HCT116 (cell line): ENCODE measurements at regions not wholly inside any gene's neighbourhood (a gene's known extent, or its start where the extent isn't known, plus 50 kb on each side); places are given as distances from the start of the nearest gene placed in this dataset.
A peak's percentile ranks its signal among the peaks of the same experiment; 100 is the strongest.

Source experiments
- ATAC-seq: fragments of 200-7000 bp; cut with Tn5 transposase; 2 replicates; pipeline ENCODE4 v1.9.1; 2020; ENCODE audit warnings: mild to moderate bottlenecking, moderate library complexity
- BruUV-seq: library from RNA; stranded (reverse); fragments of 400-500 nt; replicated peaks from 2 replicates; lab custom pipeline; 2021; lab: Mats Ljungman, UMichigan
- CTCF ChIA-PET: fragments of 300-600 bp; sonication (Branson Sonifier 250); formaldehyde crosslinking; loops from one replicate; lab custom pipeline; 2021; ENCODE audit warnings: antibody characterized with exemption; lab: Charles Lee
- POLR2A ChIA-PET: fragments of 300-600, 350-600 bp; sonication (Branson Sonifier 250); formaldehyde crosslinking; loops from one replicate; lab custom pipeline; 2021; ENCODE audit warnings: antibody characterized with exemption; lab: Charles Lee
- RAD21 ChIA-PET, 2 experiments: fragments of 300-600 bp; sonication (Branson Sonifier 250); formaldehyde crosslinking; loops; one replicate each; lab custom pipeline; 2023; ENCODE audit warnings: low total read pairs in 2 of 2; ENCODE audit not compliant: uncharacterized antibody in 2 of 2, unreplicated experiment in 2 of 2, low non-redundant PET in 1 of 2; lab: Charles Lee
- DNase-seq: peaks from one replicate; pipeline ENCODE4 v3.0.0-alpha.2; 2010; ENCODE audit warnings: low read depth, low spot score
- H2AFZ ChIP-seq: fragments of 200-600 bp; shearing (Covaris generic), sonication (generic); 2 replicates; pipeline ENCODE4 v1.6.1; 2017; ENCODE audit warnings: low read depth, mixed run types, mixed read lengths, antibody characterized with exemption, low read length; ENCODE audit not compliant: poor library complexity, severe bottlenecking
- H3K27ac ChIP-seq: 2 replicates; pipeline ENCODE4 v1.5.1; 2012; ENCODE audit warnings: low read depth, low read length
- H3K27me3 ChIP-seq: fragments of 200-600 bp; sonication (generic); 2 replicates; pipeline ENCODE4 v1.6.1; 2016; ENCODE audit warnings: mixed run types, low read length, mixed read lengths; ENCODE audit not compliant: insufficient read depth
- H3K36me3 ChIP-seq, 2 experiments: fragments of 200-500 bp in 1 of 2; fragments of 200-600 bp in 1 of 2; sonication (Bioruptor generic) in 1 of 2; sonication (generic) in 1 of 2; 2 replicates each; pipeline versions ENCODE4 v1.5.1 to v1.6.1; 2014 to 2016; ENCODE audit warnings: low read length in 2 of 2, inconsistent platforms in 1 of 2, mixed read lengths in 1 of 2, mixed run types in 1 of 2; ENCODE audit not compliant: insufficient read depth in 2 of 2, control insufficient read depth in 1 of 2
- H3K4me1 ChIP-seq, 2 experiments: fragments of 200-600 bp in 1 of 2; sonication (generic) in 1 of 2; 2 replicates each; pipeline versions ENCODE4 v1.5.1 to v1.6.1; 2012 to 2017; ENCODE audit warnings: low read length in 2 of 2, inconsistent platforms in 1 of 2, mild to moderate bottlenecking in 1 of 2, mixed read lengths in 1 of 2, mixed run types in 1 of 2, moderate library complexity in 1 of 2; ENCODE audit not compliant: insufficient read depth in 2 of 2, control insufficient read depth in 1 of 2
- H3K4me2 ChIP-seq: fragments of 200-600 bp; sonication (generic); 2 replicates; pipeline ENCODE4 v1.6.1; 2017; ENCODE audit warnings: mixed run types, low read length, mixed read lengths
- H3K4me3 ChIP-seq, 2 experiments: fragments of 200-600 bp in 1 of 2; sonication (generic) in 1 of 2; replicated peaks in 1 of 2; 2 replicates each; pipeline ENCODE4 v1.5.1; 2011 to 2016; ENCODE audit warnings: low read length in 2 of 2, control low read depth in 1 of 2, low read depth in 1 of 2, mild to moderate bottlenecking in 1 of 2, mixed read lengths in 1 of 2, mixed run types in 1 of 2
- H3K79me2 ChIP-seq: fragments of 200-600 bp; sonication (generic); 2 replicates; pipeline ENCODE4 v1.6.1; 2017; ENCODE audit warnings: mild to moderate bottlenecking, mixed run types, low read length, moderate library complexity, mixed read lengths; ENCODE audit not compliant: insufficient read depth
- H3K9ac ChIP-seq: fragments of 200-600 bp; sonication (generic); 2 replicates; pipeline ENCODE4 v1.6.1; 2016; ENCODE audit warnings: low read length, mixed read lengths
- H3K9me2 ChIP-seq: fragments of 200-600 bp; sonication (generic), shearing (Covaris generic); 2 replicates; pipeline ENCODE4 v1.6.1; 2017; ENCODE audit warnings: mixed run types, mild to moderate bottlenecking, moderate library complexity; ENCODE audit not compliant: insufficient read depth
- H3K9me3 ChIP-seq, 2 experiments: fragments of 200-500 bp in 1 of 2; fragments of 200-600 bp in 1 of 2; sonication (Bioruptor generic) in 1 of 2; sonication (generic) in 1 of 2; 2 replicates each; pipeline ENCODE4 v1.6.1; 2014 to 2017; ENCODE audit warnings: low read length in 2 of 2, mixed read lengths in 2 of 2, inconsistent platforms in 1 of 2, low read depth in 1 of 2, mild to moderate bottlenecking in 1 of 2, mixed run types in 1 of 2, moderate library complexity in 1 of 2; ENCODE audit not compliant: control insufficient read depth in 1 of 2, insufficient read depth in 1 of 2
- H4K20me1 ChIP-seq: fragments of 200-600 bp; sonication (generic), shearing (Covaris generic); 2 replicates; pipeline ENCODE4 v1.6.1; 2017; ENCODE audit warnings: mixed run types, mild to moderate bottlenecking, moderate library complexity; ENCODE audit not compliant: insufficient read depth
- CEBPB ChIP-seq: IDR thresholded peaks from 2 replicates; pipeline ENCODE4 v1.6.1; 2012; ENCODE audit warnings: low read depth
- EGR1 ChIP-seq: IDR thresholded peaks from 2 replicates; pipeline ENCODE4 v1.6.1; 2012; ENCODE audit warnings: low read depth
- EZH2 ChIP-seq: fragments of 200-600 bp; sonication (generic); IDR thresholded peaks from 2 replicates; pipeline ENCODE4 v1.6.1; 2017; ENCODE audit warnings: antibody characterized with exemption, mixed run types
- EZH2phosphoT487 ChIP-seq: fragments of 200-600 bp; IDR thresholded peaks from 2 replicates; pipeline ENCODE4 v1.6.1; 2018; ENCODE audit warnings: antibody characterized with exemption, borderline replicate concordance
- FOSL1 ChIP-seq: IDR thresholded peaks from 2 replicates; pipeline ENCODE4 v1.6.1; 2012; ENCODE audit warnings: low read depth
- JUND ChIP-seq: IDR thresholded peaks from 2 replicates; pipeline ENCODE4 v1.6.1; 2012
- POLR2AphosphoS5 ChIP-seq: IDR thresholded peaks from 2 replicates; pipeline ENCODE4 v1.6.1; 2011; ENCODE audit warnings: mild to moderate bottlenecking, low read depth, low read length, moderate library complexity
- RAD21 ChIP-seq: IDR thresholded peaks from 2 replicates; pipeline ENCODE4 v1.6.1; 2012; ENCODE audit warnings: low read depth, mild to moderate bottlenecking
- SP1 ChIP-seq: IDR thresholded peaks from 2 replicates; pipeline ENCODE4 v1.6.1; 2012; ENCODE audit warnings: low read depth
- SRF ChIP-seq: IDR thresholded peaks from 2 replicates; pipeline ENCODE4 v1.6.1; 2012; ENCODE audit warnings: low read depth
- YY1 ChIP-seq: IDR thresholded peaks from 2 replicates; pipeline ENCODE4 v1.6.1; 2011; ENCODE audit warnings: low read length, low read depth, moderate library complexity, mild to moderate bottlenecking; ENCODE audit not compliant: insufficient replicate concordance; ENCODE audit errors: extremely low read depth
- ZFX ChIP-seq: fragments of 450-650 bp; IDR thresholded peaks from 2 replicates; pipeline ENCODE4 v1.6.1; 2017
- ZNF274 ChIP-seq: fragments of 200-500 bp; sonication (Bioruptor generic); IDR thresholded peaks from 2 replicates; pipeline ENCODE4 v1.6.1; 2014; ENCODE audit warnings: mild to moderate bottlenecking, low read depth, low read length, inconsistent platforms
- intact Hi-C: fragments of 100-400 bp; cut with micrococcal nuclease; formaldehyde crosslinking; loops from 2 replicates; pipeline ENCODE4 v1.10.0; 2022
- TF ChIP-seq, protein P1 (sequence below), 3 experiments: fragments of 200-600 bp in 1 of 3; sonication (generic) in 1 of 3; IDR thresholded peaks in 2 of 3; conservative IDR thresholded peaks in 1 of 3; 2 replicates each; pipeline ENCODE4 v1.5.1; 2012 to 2017; ENCODE audit warnings: low read depth in 2 of 3, low read length in 2 of 3, antibody characterized with exemption in 1 of 3, borderline replicate concordance in 1 of 3, control low read depth in 1 of 3, mild to moderate bottlenecking in 1 of 3, mixed read lengths in 1 of 3, mixed run types in 1 of 3, moderate library complexity in 1 of 3; ENCODE audit not compliant: insufficient read depth in 1 of 3
- TF ChIP-seq, protein P2 (sequence below): IDR thresholded peaks from 2 replicates; pipeline ENCODE4 v1.6.1; 2012; ENCODE audit warnings: low read depth
- TF ChIP-seq, protein P3 (sequence below): IDR thresholded peaks from 2 replicates; pipeline ENCODE4 v1.6.1; 2012
- TF ChIP-seq, protein P4 (sequence below): IDR thresholded peaks from 2 replicates; pipeline ENCODE4 v1.6.1; 2012

DNA sequence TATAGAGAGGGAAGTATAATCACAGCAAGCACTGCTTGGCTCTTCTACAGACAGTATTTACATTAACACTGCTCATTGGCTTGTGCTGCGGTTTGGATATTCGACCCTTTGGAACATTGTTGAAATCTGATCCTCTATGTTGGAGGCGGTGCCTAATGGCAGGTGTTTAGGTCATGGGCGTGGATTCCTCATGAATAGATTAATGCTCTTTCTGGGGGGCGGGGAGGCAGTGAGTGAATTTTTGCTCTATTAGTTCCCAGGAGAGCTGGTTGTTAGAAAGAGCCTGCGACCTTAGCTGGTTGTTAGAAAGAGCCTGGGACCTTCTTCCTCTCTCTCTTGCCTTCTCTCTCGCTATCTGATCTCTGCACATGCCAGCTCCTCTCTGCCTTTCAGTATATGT is 77.3 kb upstream of the SVIL start:
- Histone ChIP-seq H3K36me3 (no peaks in the 10 kb centered on the region), H3K4me3 (no peak overlapping the region), H3K9ac (no peak overlapping the region), H3K27ac (no peak overlapping the region), H3K9me2 (no peaks in the 10 kb centered on the region), H3K27me3 (no peaks in the 10 kb centered on the region), H4K20me1 (peaks cover 7% of the 10 kb centered on the region; the same call in 1 of the 2 replicates), H3K9me3 (no peaks in the 10 kb centered on the region), H2AFZ (no peak overlapping the region), H3K4me1 (peaks cover 21 to 54% of the 10 kb centered on the region in 2 experiments)
- no TSS peak for BruUV-seq
- ChIA-PET POLR2A (no interaction called here), RAD21 (no interaction called here)
- intact Hi-C loops = no loop called here
- no peak for DNase-seq
- no peak for TF ChIP-seq ZNF274
- TF ChIP-seq POLR2AphosphoS5 = no peak
- no peak for TF ChIP-seq CEBPB
- TF ChIP-seq, all 23 proteins: peak for 0
- H3K79me2 ChIP-seq = peaks cover 37% of the 10 kb centered on the region
- H3K4me2 ChIP-seq = no peak overlapping the region
- ATAC-seq = peak; percentile 41; the same call in 1 of the 2 replicates
- CTCF ChIA-PET = no interaction called here

DNA sequence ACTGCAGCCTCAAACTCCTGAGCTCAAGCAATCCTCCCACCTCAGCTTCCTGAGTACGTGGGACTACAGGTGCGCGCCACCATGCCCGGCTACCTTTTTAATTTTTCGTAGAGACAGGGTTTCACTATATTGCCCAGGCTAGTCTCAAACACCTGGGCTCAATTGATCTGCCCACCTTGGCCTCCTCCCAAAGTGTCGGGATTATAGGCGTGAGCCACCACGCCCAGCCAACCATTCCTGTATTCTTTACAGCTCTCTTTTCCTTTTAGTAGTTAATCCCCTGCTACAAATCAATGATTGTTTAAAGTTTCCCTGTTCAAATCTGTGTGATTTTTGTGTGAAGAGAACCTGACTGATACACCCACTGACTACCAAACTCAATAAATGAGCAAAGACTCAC is 75.4 kb upstream of the SVIL start:
- no peak for DNase-seq
- Histone ChIP-seq H3K27me3 (no peaks in the 10 kb centered on the region), H3K36me3 (no peaks in the 10 kb centered on the region), H3K9me2 (no peaks in the 10 kb centered on the region), H2AFZ (no peak overlapping the region), H3K27ac (no peak overlapping the region), H3K4me1 (peaks cover 14 to 36% of the 10 kb centered on the region in 2 experiments), H4K20me1 (peaks cover 4% of the 10 kb centered on the region; the same call in 1 of the 2 replicates), H3K9me3 (no peaks in the 10 kb centered on the region), H3K4me2 (no peak overlapping the region), H3K4me3 (no peak overlapping the region), H3K9ac (no peak overlapping the region), H3K79me2 (peaks cover 20% of the 10 kb centered on the region)
- intact Hi-C loops = no loop called here
- ChIA-PET POLR2A (no interaction called here), CTCF (no interaction called here), RAD21 (no interaction called here)
- BruUV-seq = no TSS peak
- no peak for ATAC-seq
- TF ChIP-seq CEBPB (no peak), JUND (no peak), POLR2AphosphoS5 (no peak), FOSL1 (no peak), EZH2phosphoT487 (no peak), ZFX (no peak), ZNF274 (no peak), RAD21 (no peak), EGR1 (no peak), EZH2 (no peak), SP1 (no peak), YY1 (no peak), SRF (no peak)
- TF ChIP-seq, protein P1, sequence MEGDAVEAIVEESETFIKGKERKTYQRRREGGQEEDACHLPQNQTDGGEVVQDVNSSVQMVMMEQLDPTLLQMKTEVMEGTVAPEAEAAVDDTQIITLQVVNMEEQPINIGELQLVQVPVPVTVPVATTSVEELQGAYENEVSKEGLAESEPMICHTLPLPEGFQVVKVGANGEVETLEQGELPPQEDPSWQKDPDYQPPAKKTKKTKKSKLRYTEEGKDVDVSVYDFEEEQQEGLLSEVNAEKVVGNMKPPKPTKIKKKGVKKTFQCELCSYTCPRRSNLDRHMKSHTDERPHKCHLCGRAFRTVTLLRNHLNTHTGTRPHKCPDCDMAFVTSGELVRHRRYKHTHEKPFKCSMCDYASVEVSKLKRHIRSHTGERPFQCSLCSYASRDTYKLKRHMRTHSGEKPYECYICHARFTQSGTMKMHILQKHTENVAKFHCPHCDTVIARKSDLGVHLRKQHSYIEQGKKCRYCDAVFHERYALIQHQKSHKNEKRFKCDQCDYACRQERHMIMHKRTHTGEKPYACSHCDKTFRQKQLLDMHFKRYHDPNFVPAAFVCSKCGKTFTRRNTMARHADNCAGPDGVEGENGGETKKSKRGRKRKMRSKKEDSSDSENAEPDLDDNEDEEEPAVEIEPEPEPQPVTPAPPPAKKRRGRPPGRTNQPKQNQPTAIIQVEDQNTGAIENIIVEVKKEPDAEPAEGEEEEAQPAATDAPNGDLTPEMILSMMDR (IDR thresholded peaks at IDR 0.05 in 2 of 3, conservative IDR thresholded peaks at IDR 0.05 in 1 of 3; ENCODE audit: borderline replicate concordance in 1 of 3, insufficient read depth in 1 of 3, low read depth in 2 of 3, low read length in 2 of 3) = no peak
- TF ChIP-seq, protein P2, sequence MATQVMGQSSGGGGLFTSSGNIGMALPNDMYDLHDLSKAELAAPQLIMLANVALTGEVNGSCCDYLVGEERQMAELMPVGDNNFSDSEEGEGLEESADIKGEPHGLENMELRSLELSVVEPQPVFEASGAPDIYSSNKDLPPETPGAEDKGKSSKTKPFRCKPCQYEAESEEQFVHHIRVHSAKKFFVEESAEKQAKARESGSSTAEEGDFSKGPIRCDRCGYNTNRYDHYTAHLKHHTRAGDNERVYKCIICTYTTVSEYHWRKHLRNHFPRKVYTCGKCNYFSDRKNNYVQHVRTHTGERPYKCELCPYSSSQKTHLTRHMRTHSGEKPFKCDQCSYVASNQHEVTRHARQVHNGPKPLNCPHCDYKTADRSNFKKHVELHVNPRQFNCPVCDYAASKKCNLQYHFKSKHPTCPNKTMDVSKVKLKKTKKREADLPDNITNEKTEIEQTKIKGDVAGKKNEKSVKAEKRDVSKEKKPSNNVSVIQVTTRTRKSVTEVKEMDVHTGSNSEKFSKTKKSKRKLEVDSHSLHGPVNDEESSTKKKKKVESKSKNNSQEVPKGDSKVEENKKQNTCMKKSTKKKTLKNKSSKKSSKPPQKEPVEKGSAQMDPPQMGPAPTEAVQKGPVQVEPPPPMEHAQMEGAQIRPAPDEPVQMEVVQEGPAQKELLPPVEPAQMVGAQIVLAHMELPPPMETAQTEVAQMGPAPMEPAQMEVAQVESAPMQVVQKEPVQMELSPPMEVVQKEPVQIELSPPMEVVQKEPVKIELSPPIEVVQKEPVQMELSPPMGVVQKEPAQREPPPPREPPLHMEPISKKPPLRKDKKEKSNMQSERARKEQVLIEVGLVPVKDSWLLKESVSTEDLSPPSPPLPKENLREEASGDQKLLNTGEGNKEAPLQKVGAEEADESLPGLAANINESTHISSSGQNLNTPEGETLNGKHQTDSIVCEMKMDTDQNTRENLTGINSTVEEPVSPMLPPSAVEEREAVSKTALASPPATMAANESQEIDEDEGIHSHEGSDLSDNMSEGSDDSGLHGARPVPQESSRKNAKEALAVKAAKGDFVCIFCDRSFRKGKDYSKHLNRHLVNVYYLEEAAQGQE = no peak
- TF ChIP-seq, protein P3, sequence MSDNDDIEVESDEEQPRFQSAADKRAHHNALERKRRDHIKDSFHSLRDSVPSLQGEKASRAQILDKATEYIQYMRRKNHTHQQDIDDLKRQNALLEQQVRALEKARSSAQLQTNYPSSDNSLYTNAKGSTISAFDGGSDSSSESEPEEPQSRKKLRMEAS = no peak
- TF ChIP-seq, protein P4, sequence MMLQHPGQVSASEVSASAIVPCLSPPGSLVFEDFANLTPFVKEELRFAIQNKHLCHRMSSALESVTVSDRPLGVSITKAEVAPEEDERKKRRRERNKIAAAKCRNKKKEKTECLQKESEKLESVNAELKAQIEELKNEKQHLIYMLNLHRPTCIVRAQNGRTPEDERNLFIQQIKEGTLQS = no peak
